H1 (cell line): ENCODE measurements at regions not wholly inside any gene's neighbourhood (a gene's known extent, or its start where the extent isn't known, plus 50 kb on each side); places are given as distances from the start of the nearest gene placed in this dataset.

ENCODE experiments used
- CBX5 ChIP-seq: fragments of 300-800, 300-1000 bp; sonication (generic); IDR thresholded peaks from 2 replicates; pipeline ENCODE4 v1.7.1; 2016; ENCODE audit warnings: antibody characterized with exemption, low read length, low read depth
- CTBP2 ChIP-seq: IDR thresholded peaks from 2 replicates; pipeline ENCODE4 v1.7.0; 2011; ENCODE audit warnings: borderline replicate concordance, mild to moderate bottlenecking, moderate library complexity, mixed read lengths, low read length; ENCODE audit not compliant: insufficient read depth, insufficient read length
- MAFK ChIP-seq: IDR thresholded peaks from 2 replicates; pipeline ENCODE4 v1.6.1; 2012; ENCODE audit warnings: low read depth, mild to moderate bottlenecking, improper control_type of control experiment, low read length
- NANOG ChIP-seq: IDR thresholded peaks from 2 replicates; pipeline ENCODE4 v1.6.1; 2011; ENCODE audit warnings: low read length, low read depth, mild to moderate bottlenecking, inconsistent platforms; ENCODE audit not compliant: insufficient read depth, poor library complexity, severe bottlenecking

DNA sequence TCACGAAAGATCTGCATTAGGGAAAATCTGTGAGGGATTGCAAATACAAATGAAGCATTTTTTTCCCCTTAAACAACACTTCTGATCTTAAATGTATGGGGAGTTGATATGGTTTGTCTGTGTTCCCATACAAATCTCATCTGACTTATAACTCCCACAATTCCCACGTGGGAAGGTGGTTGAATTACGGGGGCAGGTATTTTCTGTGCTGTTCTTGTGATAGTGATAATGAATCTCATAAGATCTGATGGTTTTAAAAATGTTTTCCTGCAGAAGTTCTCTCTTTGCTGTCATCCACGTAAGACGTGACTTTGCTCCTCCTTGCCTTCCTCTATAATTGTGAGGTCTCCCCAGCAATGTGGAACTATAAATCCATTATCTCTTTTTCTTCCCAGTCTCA lies 107.4 kb upstream of the KCNIP4 start (continued):
- TF ChIP-seq NANOG (no peak), CTBP2 (no peak), CBX5 (no peak), MAFK (no peak)
